ENCODE measurements at regions not wholly inside any gene's neighbourhood (a gene's known extent, or its start where the extent isn't known, plus 50 kb on each side); places are given as distances from the start of the nearest gene placed in this dataset.

- no peaks in the 10 kb centered on the region for H3K9me3 ChIP-seq (ENCODE audit: low read length)
- no peak overlapping the region for H2AFZ ChIP-seq (ENCODE audit: low read length)
- no TSS peak for BruUV-seq (replicated peaks)
- in situ Hi-C loops (cut with HindIII; ENCODE audit: extremely low pct_ligation_motif_present, low pct_unique_long_range_greater_than_20kb) = no loop called here
- H4K20me1 ChIP-seq (ENCODE audit: insufficient read depth, low read length) = no peaks in the 10 kb centered on the region
- no peaks in the 10 kb centered on the region; a peak in 1 of 5 replicates for H3K27me3 ChIP-seq (ENCODE audit: control insufficient read depth in 1 of 2, insufficient read depth in 2 of 2, low read length in 2 of 2)
- H3K4me1 ChIP-seq (ENCODE audit: insufficient read depth, low read length) = no peaks in the 10 kb centered on the region
- no peaks in the 10 kb centered on the region for H3K36me3 ChIP-seq (replicated peaks in 1 of 2; ENCODE audit: control insufficient read depth in 1 of 2, insufficient read depth in 2 of 2, low read length in 2 of 2)
- no peak overlapping the region for H3K4me3 ChIP-seq (replicated peaks in 1 of 3; ENCODE audit: insufficient read depth in 1 of 3, low read depth in 2 of 3, low read length in 3 of 3)
- intact Hi-C loops (cut with micrococcal nuclease; ENCODE audit: unreplicated experiment) = no loop called here
- H3K4me2 ChIP-seq (ENCODE audit: low read depth, low read length) = no peak overlapping the region
- POLR2A ChIA-PET = no interaction called here
- CTCF ChIA-PET (ENCODE audit: low intra/inter-chr PET ratio, low total read pairs) = no interaction called here
- WGBS (ENCODE audit: low lambda C conversion rate) = 6% methylated on average over 1 of the region's 1 CpG
- DNase-seq (ENCODE audit: low spot score) (no peak), FAIRE-seq (no peak), ATAC-seq (no peak)
- H3K9ac ChIP-seq (ENCODE audit: insufficient read depth, low read depth, low read length) = no peak overlapping the region
- no peak for TF ChIP-seq PRPF4 (IDR thresholded peaks at IDR 0.05; ENCODE audit: low read depth, low read length, poor library complexity, severe bottlenecking)
- no peak for TF ChIP-seq ZNF605 (CRISPR knock-in tag; IDR thresholded peaks at IDR 0.05)
- TF ChIP-seq CBX5 (CRISPR knock-in tag; IDR thresholded peaks at IDR 0.05; ENCODE audit: borderline replicate concordance) = no peak
- H3K79me2 ChIP-seq (ENCODE audit: insufficient read depth, low read length) = no peaks in the 10 kb centered on the region
- H3K27ac ChIP-seq (ENCODE audit: extremely low read length, insufficient read depth, low read length) = no peak overlapping the region
Measured at GRCh38 chr2:193480187-193480586, 1285.5 kb upstream of the TMEFF2 start.

- FAIRE-seq = no peak
- no peaks in the 10 kb centered on the region for H3K27me3 ChIP-seq (ENCODE audit: control insufficient read depth in 1 of 2, insufficient read depth in 2 of 2, low read length in 2 of 2)
- ChIA-PET POLR2A (no interaction called here), CTCF (ENCODE audit: low intra/inter-chr PET ratio, low total read pairs) (no interaction called here)
- BruUV-seq (replicated peaks) = no TSS peak
- H3K79me2 ChIP-seq (ENCODE audit: insufficient read depth, low read length) = no peaks in the 10 kb centered on the region
- no peak for TF ChIP-seq AKNA (CRISPR knock-in tag; IDR thresholded peaks at IDR 0.05; ENCODE audit: borderline replicate concordance)
- no peak for TF ChIP-seq EZH2 (conservative IDR thresholded peaks at IDR 0.05; ENCODE audit: low read depth, low read length)
- no peak for TF ChIP-seq SETDB1 (CRISPR knock-in tag; IDR thresholded peaks at IDR 0.05; ENCODE audit: borderline replicate concordance)
- TF ChIP-seq MYNN (CRISPR knock-in tag; IDR thresholded peaks at IDR 0.05; ENCODE audit: low read depth) = no peak
- TF ChIP-seq SP4 (CRISPR knock-in tag; IDR thresholded peaks at IDR 0.05) = no peak
- no peak for TF ChIP-seq ZNF768 (CRISPR knock-in tag; IDR thresholded peaks at IDR 0.05)
- no peak for TF ChIP-seq ZFAT (CRISPR knock-in tag; conservative IDR thresholded peaks at IDR 0.05)
- H3K4me1 ChIP-seq (ENCODE audit: insufficient read depth, low read length) = no peaks in the 10 kb centered on the region
- intact Hi-C loops (cut with micrococcal nuclease; ENCODE audit: unreplicated experiment) (no loop called here), in situ Hi-C loops (cut with HindIII; ENCODE audit: extremely low pct_ligation_motif_present, low pct_unique_long_range_greater_than_20kb) (no loop called here)
- H2AFZ ChIP-seq (ENCODE audit: low read length) = no peak overlapping the region
- no peak overlapping the region for H3K4me2 ChIP-seq (ENCODE audit: low read depth, low read length)
- H3K4me3 ChIP-seq (replicated peaks in 1 of 3; ENCODE audit: insufficient read depth in 1 of 3, low read depth in 2 of 3, low read length in 3 of 3) = no peak overlapping the region
- no peaks in the 10 kb centered on the region for H3K36me3 ChIP-seq (replicated peaks in 1 of 2; ENCODE audit: control insufficient read depth in 1 of 2, insufficient read depth in 2 of 2, low read length in 2 of 2)
- H3K27ac ChIP-seq (ENCODE audit: extremely low read length, insufficient read depth, low read length) = no peak overlapping the region
- peaks cover 6% of the 10 kb centered on the region; the same call in 1 of the 2 replicates for H3K9me3 ChIP-seq (ENCODE audit: low read length)
- peak; percentile 16 for DNase-seq (ENCODE audit: low spot score)
- H4K20me1 ChIP-seq (ENCODE audit: insufficient read depth, low read length) = no peaks in the 10 kb centered on the region
- no peak for ATAC-seq
- no peak overlapping the region for H3K9ac ChIP-seq (ENCODE audit: insufficient read depth, low read depth, low read length)
- WGBS (ENCODE audit: low lambda C conversion rate) = 27% methylated on average over 6 of the region's 6 CpGs
Measured at GRCh38 chr2:193476171-193476800, 1281.6 kb upstream of the TMEFF2 start.
